GM06990 (cell line): ENCODE measurements at regions not wholly inside any gene's neighbourhood (a gene's known extent, or its start where the extent isn't known, plus 50 kb on each side); places are given as distances from the start of the nearest gene placed in this dataset.

Experiments
- DNase-seq: peaks from one replicate; pipeline ENCODE4 v3.0.0-alpha.2; 2011; ENCODE audit not compliant: insufficient read length; ENCODE audit errors: extremely low read depth
- H3K27me3 ChIP-seq: replicated peaks from 2 replicates; pipeline ENCODE4 v1.6.0; 2011; ENCODE audit warnings: low read length; ENCODE audit not compliant: control insufficient read depth, insufficient read depth
- H3K36me3 ChIP-seq: 2 replicates; pipeline ENCODE4 v1.5.1; 2011; ENCODE audit warnings: low read length; ENCODE audit not compliant: control insufficient read depth, insufficient read depth
- H3K4me3 ChIP-seq: replicated peaks from 2 replicates; pipeline ENCODE4 v1.5.1; 2011; ENCODE audit warnings: low read depth, mild to moderate bottlenecking, control low read depth, low read length
- CTCF ChIP-seq: IDR thresholded peaks from 2 replicates; pipeline ENCODE4 v1.5.1; 2011; ENCODE audit warnings: low read length, control low read depth, mild to moderate bottlenecking, inconsistent platforms; ENCODE audit not compliant: insufficient read depth, poor library complexity, severe bottlenecking

- Histone ChIP-seq H3K27me3 (no peaks in the 10 kb centered on the region), H3K36me3 (no peaks in the 10 kb centered on the region), H3K4me3 (no peak overlapping the region)
- DNase-seq: no peak
- no peak for TF ChIP-seq CTCF
Observed at GRCh38 chr3:106691476-106691875, 685.8 kb upstream of the CCDC54 start.

GRCh38 chr3:106692624-106693023, 684.6 kb upstream of the CCDC54 start:
- TF ChIP-seq CTCF: no peak
- no peaks in the 10 kb centered on the region for H3K27me3 ChIP-seq
- no peaks in the 10 kb centered on the region for H3K36me3 ChIP-seq
- no peak for DNase-seq
- H3K4me3 ChIP-seq: no peak overlapping the region

DNA sequence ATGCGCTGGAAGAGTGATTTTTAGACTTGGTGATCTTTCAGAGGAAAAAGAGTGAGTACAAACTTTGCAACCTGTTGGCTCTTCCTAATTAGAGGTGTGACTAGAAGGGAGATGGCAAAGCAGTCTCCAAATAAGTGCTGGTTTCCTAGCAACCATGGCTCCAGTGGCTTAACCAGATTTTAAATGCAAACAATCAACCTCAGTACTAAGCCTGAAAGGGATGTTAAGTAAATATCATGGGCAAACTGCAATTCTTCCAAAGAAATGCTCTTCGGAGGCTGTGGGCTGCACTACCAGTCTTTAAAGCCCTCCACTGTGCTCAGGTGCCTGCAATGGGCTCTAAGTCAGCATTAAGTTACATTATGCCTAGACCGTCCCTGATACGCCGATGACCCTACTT, 678.1 kb upstream of the CCDC54 start:
- no peaks in the 10 kb centered on the region for H3K36me3 ChIP-seq
- H3K27me3 ChIP-seq: no peaks in the 10 kb centered on the region
- TF ChIP-seq CTCF: no peak
- H3K4me3 ChIP-seq: no peak overlapping the region
- no peak for DNase-seq

GRCh38 chr3:106700981-106701380, 676.3 kb upstream of the CCDC54 start:
- H3K4me3 ChIP-seq: no peak overlapping the region
- DNase-seq: no peak
- no peak for TF ChIP-seq CTCF
- no peaks in the 10 kb centered on the region for H3K27me3 ChIP-seq
- no peaks in the 10 kb centered on the region for H3K36me3 ChIP-seq

DNA sequence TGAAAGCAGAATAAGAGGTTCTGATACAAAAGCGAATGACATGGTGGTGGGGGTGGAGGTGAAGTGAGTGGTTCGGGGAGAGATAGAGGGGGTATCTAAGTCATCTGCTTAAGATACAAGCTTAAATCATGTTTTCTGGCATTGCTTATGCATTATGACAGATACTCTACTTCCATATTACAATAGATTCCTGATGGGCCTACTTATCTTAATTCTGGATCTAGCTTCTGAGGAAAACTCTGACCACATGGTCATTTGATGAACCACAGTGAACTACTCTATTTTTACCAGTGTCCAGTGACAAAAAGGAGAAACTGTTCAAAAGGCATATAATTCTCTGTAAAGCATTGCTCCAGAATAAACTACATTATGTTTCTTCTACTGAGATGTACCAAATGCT, 673.7 kb upstream of the CCDC54 start:
- H3K4me3 ChIP-seq: no peak overlapping the region
- no peak for TF ChIP-seq CTCF
- no peak for DNase-seq
- no peaks in the 10 kb centered on the region for H3K36me3 ChIP-seq
- no peaks in the 10 kb centered on the region for H3K27me3 ChIP-seq

- Histone ChIP-seq H3K27me3 (no peaks in the 10 kb centered on the region), H3K36me3 (no peaks in the 10 kb centered on the region), H3K4me3 (no peak overlapping the region)
- DNase-seq: no peak
- no peak for TF ChIP-seq CTCF
Observed at GRCh38 chr3:106707347-106707746, 669.9 kb upstream of the CCDC54 start.
